Mesodermal cell (in vitro differentiated cells): ENCODE measurements at regions not wholly inside any gene's neighbourhood (a gene's known extent, or its start where the extent isn't known, plus 50 kb on each side); places are given as distances from the start of the nearest gene placed in this dataset.
"Not testable (repeated sequence)": the region's sequence is repeated elsewhere in the genome, so short reads cannot be mapped to it uniquely, and the experiment has no call there.

Experiments
- H3K27ac ChIP-seq: 2 replicates; pipeline ENCODE4 v1.7.0; 2013; ENCODE audit warnings: mild to moderate bottlenecking, low read depth, low read length, moderate library complexity; ENCODE audit not compliant: severe bottlenecking
- H3K36me3 ChIP-seq: 2 replicates; pipeline ENCODE4 v1.7.1; 2013; ENCODE audit warnings: mild to moderate bottlenecking, low read length, moderate library complexity; ENCODE audit not compliant: control insufficient read depth, insufficient read depth
- H3K4me1 ChIP-seq: one replicate; pipeline ENCODE4 v1.7.1; 2013; ENCODE audit warnings: mild to moderate bottlenecking, low read length; ENCODE audit not compliant: insufficient read depth, control insufficient read depth, poor library complexity, severe bottlenecking
- H3K4me3 ChIP-seq: 2 replicates; pipeline ENCODE4 v1.7.0; 2013; ENCODE audit warnings: low read length, control low read depth, mild to moderate bottlenecking; ENCODE audit not compliant: insufficient read depth, poor library complexity, severe bottlenecking; ENCODE audit errors: extremely low read depth
- H3K9me3 ChIP-seq: 2 replicates; pipeline ENCODE4 v1.7.1; 2013; ENCODE audit warnings: mild to moderate bottlenecking, low read length, moderate library complexity; ENCODE audit not compliant: control insufficient read depth
- WGBS, 2 experiments: methylation state at CpG; one replicate each; pipeline ENCODE4 v1.1.5; 2013; ENCODE audit warnings: missing lambda C conversion rate in 2 of 2; ENCODE audit not compliant: insufficient coverage in 2 of 2; 5-methylcytosine and 5-hydroxymethylcytosine counted together

- H3K4me3 ChIP-seq: no peak overlapping the region
- peak overlapping the region; percentile 13 for H3K27ac ChIP-seq
- 86 to 94% methylated on average over 2 to 4 of the region's 4 CpGs for WGBS, 2 experiments
- H3K9me3 ChIP-seq: no peaks in the 10 kb centered on the region
- H3K36me3 ChIP-seq: no peaks in the 10 kb centered on the region
- H3K4me1 ChIP-seq: no peaks in the 10 kb centered on the region
Observed at GRCh38 chr5:17952231-17952630, 318.0 kb downstream of the TAF11L14 start.

- no peak overlapping the region for H3K27ac ChIP-seq
- no peaks in the 10 kb centered on the region for H3K4me1 ChIP-seq
- H3K9me3 ChIP-seq: no peaks in the 10 kb centered on the region
- WGBS, 2 experiments: 93 to 100% methylated on average over 1 of the region's 2 CpGs
- H3K4me3 ChIP-seq: no peak overlapping the region
- H3K36me3 ChIP-seq: no peaks in the 10 kb centered on the region
Observed at GRCh38 chr5:17964067-17964466, 329.8 kb downstream of the TAF11L14 start.

- Histone ChIP-seq H3K9me3 (no peaks in the 10 kb centered on the region), H3K4me1 (no peaks in the 10 kb centered on the region), H3K27ac (no peak overlapping the region), H3K36me3 (no peaks in the 10 kb centered on the region), H3K4me3 (no peak overlapping the region)
- WGBS, 2 experiments: 76 to 82% methylated on average over 3 to 5 of the region's 5 CpGs
Observed at GRCh38 chr5:17966640-17967402, 332.6 kb downstream of the TAF11L14 start.

- Histone ChIP-seq H3K9me3 (no peaks in the 10 kb centered on the region), H3K27ac (no peak overlapping the region), H3K36me3 (no peaks in the 10 kb centered on the region), H3K4me3 (no peak overlapping the region), H3K4me1 (no peaks in the 10 kb centered on the region)
- WGBS, 2 experiments: no CpG with 5 or more reads among the region's 1 CpG
Observed at GRCh38 chr5:17976404-17976803, 342.1 kb downstream of the TAF11L14 start.

GRCh38 chr5:17978954-17979353 is 344.7 kb downstream of the TAF11L14 start:
- 100% methylated on average over 1 to 2 of the region's 2 CpGs for WGBS, 2 experiments
- Histone ChIP-seq H3K4me1 (no peaks in the 10 kb centered on the region), H3K36me3 (no peaks in the 10 kb centered on the region), H3K4me3 (no peak overlapping the region), H3K27ac (no peak overlapping the region), H3K9me3 (no peaks in the 10 kb centered on the region)

- H3K4me1 ChIP-seq, H3K4me3 ChIP-seq, H3K36me3 ChIP-seq, H3K9me3 ChIP-seq, H3K27ac ChIP-seq: not testable (repeated sequence)
- 79 to 81% methylated on average over 2 of the region's 3 CpGs for WGBS, 2 experiments
Observed at GRCh38 chr5:17982626-17983025, 348.4 kb downstream of the TAF11L14 start.

GRCh38 chr5:17989036-17989435 is 354.8 kb downstream of the TAF11L14 start:
- no peak overlapping the region for H3K27ac ChIP-seq
- WGBS, 2 experiments: 80 to 94% methylated on average over 3 of the region's 4 CpGs

GRCh38 chr5:17989567-17990563 is 355.6 kb downstream of the TAF11L14 start:
- H3K9me3 ChIP-seq: no peaks in the 10 kb centered on the region
- no peak overlapping the region for H3K27ac ChIP-seq
- 81 to 92% methylated on average over 6 of the region's 6 CpGs for WGBS, 2 experiments
- no peaks in the 10 kb centered on the region for H3K4me1 ChIP-seq
- no peaks in the 10 kb centered on the region for H3K36me3 ChIP-seq
- H3K4me3 ChIP-seq: no peak overlapping the region

More at GRCh38 chr5:17989036-17989435, 354.8 kb downstream of the TAF11L14 start:
- Histone ChIP-seq H3K4me1 (no peaks in the 10 kb centered on the region), H3K9me3 (no peaks in the 10 kb centered on the region), H3K4me3 (no peak overlapping the region), H3K36me3 (no peaks in the 10 kb centered on the region)

GRCh38 chr5:17991775-17992174 is 357.5 kb downstream of the TAF11L14 start:
- WGBS, 2 experiments: 33% methylated on average over 1 of the region's 2 CpGs; no CpG with 5 or more reads in 1 of the 2 experiments
- Histone ChIP-seq H3K27ac (no peak overlapping the region), H3K36me3 (no peaks in the 10 kb centered on the region)

GRCh38 chr5:17992291-17992690 is 358.0 kb downstream of the TAF11L14 start:
- Histone ChIP-seq H3K9me3 (no peaks in the 10 kb centered on the region), H3K4me1 (no peaks in the 10 kb centered on the region), H3K4me3 (no peak overlapping the region), H3K27ac (no peak overlapping the region), H3K36me3 (no peaks in the 10 kb centered on the region)
- WGBS, 2 experiments: 74 to 93% methylated on average over 2 of the region's 2 CpGs

More at GRCh38 chr5:17991775-17992174, 357.5 kb downstream of the TAF11L14 start:
- Histone ChIP-seq H3K4me3 (no peak overlapping the region), H3K4me1 (no peaks in the 10 kb centered on the region), H3K9me3 (no peaks in the 10 kb centered on the region)
